ENCODE measurements at regions not wholly inside any gene's neighbourhood (a gene's known extent, or its start where the extent isn't known, plus 50 kb on each side); places are given as distances from the start of the nearest gene placed in this dataset.
A peak's percentile ranks its signal among the peaks of the same experiment; 100 is the strongest.

DNA sequence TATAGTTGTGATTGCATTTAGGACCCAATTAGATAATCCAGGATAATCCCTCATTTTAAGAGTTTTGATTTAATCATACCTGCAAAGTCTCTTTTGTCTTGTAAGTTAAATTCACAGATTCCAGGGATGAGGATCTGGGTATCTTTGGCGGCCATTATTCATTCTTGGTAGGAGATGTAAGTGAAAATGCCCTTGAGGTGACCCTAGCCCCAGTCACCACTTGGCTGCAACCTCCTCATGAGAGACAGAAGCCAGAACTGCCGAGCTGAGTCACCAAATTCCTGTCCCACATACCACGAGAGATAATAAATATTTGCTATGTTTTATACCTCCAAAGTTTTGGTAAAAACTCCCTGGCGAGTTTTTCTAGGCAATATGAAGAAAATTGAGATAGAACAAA lies 389.4 kb downstream of the RFC3 start:
- H3K9me3 Mint-ChIP-seq (ENCODE audit: low read depth), result peaks cover 6% of the 10 kb centered on the region
- DNase-seq (ENCODE audit: low spot score), result no peak
- peaks cover 15% of the 10 kb centered on the region for H3K4me1 Mint-ChIP-seq (ENCODE audit: low read depth)
- no peak overlapping the region for H3K27ac Mint-ChIP-seq (ENCODE audit: unreplicated experiment)
- H3K36me3 Mint-ChIP-seq (ENCODE audit: low read depth), result peaks cover 1% of the 10 kb centered on the region
- no peak overlapping the region for H3K4me3 Mint-ChIP-seq (ENCODE audit: unreplicated experiment)
- TF ChIP-seq, protein P1, sequence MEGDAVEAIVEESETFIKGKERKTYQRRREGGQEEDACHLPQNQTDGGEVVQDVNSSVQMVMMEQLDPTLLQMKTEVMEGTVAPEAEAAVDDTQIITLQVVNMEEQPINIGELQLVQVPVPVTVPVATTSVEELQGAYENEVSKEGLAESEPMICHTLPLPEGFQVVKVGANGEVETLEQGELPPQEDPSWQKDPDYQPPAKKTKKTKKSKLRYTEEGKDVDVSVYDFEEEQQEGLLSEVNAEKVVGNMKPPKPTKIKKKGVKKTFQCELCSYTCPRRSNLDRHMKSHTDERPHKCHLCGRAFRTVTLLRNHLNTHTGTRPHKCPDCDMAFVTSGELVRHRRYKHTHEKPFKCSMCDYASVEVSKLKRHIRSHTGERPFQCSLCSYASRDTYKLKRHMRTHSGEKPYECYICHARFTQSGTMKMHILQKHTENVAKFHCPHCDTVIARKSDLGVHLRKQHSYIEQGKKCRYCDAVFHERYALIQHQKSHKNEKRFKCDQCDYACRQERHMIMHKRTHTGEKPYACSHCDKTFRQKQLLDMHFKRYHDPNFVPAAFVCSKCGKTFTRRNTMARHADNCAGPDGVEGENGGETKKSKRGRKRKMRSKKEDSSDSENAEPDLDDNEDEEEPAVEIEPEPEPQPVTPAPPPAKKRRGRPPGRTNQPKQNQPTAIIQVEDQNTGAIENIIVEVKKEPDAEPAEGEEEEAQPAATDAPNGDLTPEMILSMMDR (IDR thresholded peaks at IDR 0.05), result no peak
- no peaks in the 10 kb centered on the region for H3K27me3 Mint-ChIP-seq (ENCODE audit: low read depth)

DNA sequence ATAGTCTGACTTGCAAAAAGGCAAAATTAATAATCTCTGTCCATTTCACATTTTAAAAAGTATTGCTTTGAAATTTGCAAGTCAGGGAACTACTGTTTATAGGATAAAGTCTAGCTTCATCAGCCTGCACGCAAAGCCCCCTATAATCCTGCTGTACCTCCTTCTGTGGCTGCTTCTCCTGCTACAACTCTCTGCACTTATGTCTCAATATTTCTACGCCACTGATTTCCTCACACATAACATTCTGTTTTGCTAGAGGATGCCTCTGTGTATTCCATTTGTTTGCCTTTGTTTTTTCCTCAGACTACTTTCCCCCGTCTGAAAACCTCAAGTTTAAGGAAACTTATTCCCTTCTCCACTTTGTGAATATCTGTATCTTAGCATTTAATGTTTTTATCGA lies 389.9 kb downstream of the RFC3 start:
- peaks cover 6% of the 10 kb centered on the region for H3K9me3 Mint-ChIP-seq (ENCODE audit: low read depth)
- no peaks in the 10 kb centered on the region for H3K27me3 Mint-ChIP-seq (ENCODE audit: low read depth)
- no peak overlapping the region for H3K4me3 Mint-ChIP-seq (ENCODE audit: unreplicated experiment)
- TF ChIP-seq, protein P1 (IDR thresholded peaks at IDR 0.05), result no peak
- no peak for DNase-seq (ENCODE audit: low spot score)
- H3K4me1 Mint-ChIP-seq (ENCODE audit: low read depth), result peaks cover 12% of the 10 kb centered on the region
- peaks cover 1% of the 10 kb centered on the region for H3K36me3 Mint-ChIP-seq (ENCODE audit: low read depth)
- H3K27ac Mint-ChIP-seq (ENCODE audit: unreplicated experiment), result peak overlapping the region; percentile 10

DNA sequence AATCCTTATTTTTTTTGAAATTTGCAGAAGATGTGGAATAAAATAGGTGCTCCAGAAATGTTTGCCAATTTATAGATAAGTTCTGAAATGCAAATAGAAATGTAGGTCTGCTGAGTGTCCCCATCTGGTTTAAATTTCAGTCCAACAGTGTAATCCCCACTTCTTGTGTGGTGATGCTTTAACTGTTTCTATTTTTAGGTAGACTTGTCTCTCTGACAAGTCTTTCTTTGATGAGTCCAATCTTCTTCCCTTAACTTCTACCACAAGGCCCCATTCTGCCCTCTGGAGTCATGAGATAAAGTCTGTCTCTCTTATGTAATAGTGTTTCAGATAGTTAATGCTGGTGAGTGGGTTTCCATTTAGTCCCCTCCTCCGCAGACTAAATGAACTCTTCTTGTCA lies 390.4 kb downstream of the RFC3 start:
- no peak for DNase-seq (ENCODE audit: low spot score)
- Mint-ChIP-seq H3K27ac (ENCODE audit: unreplicated experiment) (no peak overlapping the region), H3K4me1 (ENCODE audit: low read depth) (peaks cover 12% of the 10 kb centered on the region), H3K9me3 (ENCODE audit: low read depth) (peaks cover 6% of the 10 kb centered on the region), H3K27me3 (ENCODE audit: low read depth) (no peaks in the 10 kb centered on the region), H3K36me3 (ENCODE audit: low read depth) (peaks cover 1% of the 10 kb centered on the region), H3K4me3 (ENCODE audit: unreplicated experiment) (no peak overlapping the region)
- TF ChIP-seq, protein P1 (IDR thresholded peaks at IDR 0.05), result no peak

- Mint-ChIP-seq H3K9me3 (ENCODE audit: low read depth) (peaks cover 6% of the 10 kb centered on the region), H3K36me3 (ENCODE audit: low read depth) (peaks cover 1% of the 10 kb centered on the region), H3K27ac (ENCODE audit: unreplicated experiment) (no peak overlapping the region), H3K27me3 (ENCODE audit: low read depth) (no peaks in the 10 kb centered on the region), H3K4me3 (ENCODE audit: unreplicated experiment) (no peak overlapping the region), H3K4me1 (ENCODE audit: low read depth) (peaks cover 12% of the 10 kb centered on the region)
- TF ChIP-seq, protein P1 (IDR thresholded peaks at IDR 0.05), result no peak
- no peak for DNase-seq (ENCODE audit: low spot score)
Observed at GRCh38 chr13:34210341-34210740, 392.4 kb downstream of the RFC3 start.

DNA sequence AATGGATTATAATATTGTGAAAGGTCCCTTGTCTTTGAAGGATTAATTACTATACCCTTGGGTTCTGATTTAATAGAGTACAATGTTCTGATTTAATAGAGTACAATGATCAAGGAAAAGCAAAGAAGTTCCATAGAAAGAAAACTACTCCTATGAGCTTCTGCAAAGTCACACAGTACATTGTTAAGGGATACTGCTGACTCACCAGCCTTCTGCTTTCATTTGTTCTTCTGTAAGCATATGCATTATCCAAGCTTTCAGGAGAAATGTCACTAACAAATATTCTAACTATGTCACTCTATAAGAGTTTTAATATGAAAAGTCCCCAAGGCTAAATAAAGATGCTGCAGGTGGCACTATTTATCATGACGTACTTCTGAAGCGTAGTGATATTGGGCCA lies 396.7 kb downstream of the RFC3 start:
- TF ChIP-seq, protein P1 (IDR thresholded peaks at IDR 0.05), result no peak
- Mint-ChIP-seq H3K4me3 (ENCODE audit: unreplicated experiment) (no peak overlapping the region), H3K27me3 (ENCODE audit: low read depth) (no peaks in the 10 kb centered on the region), H3K36me3 (ENCODE audit: low read depth) (no peaks in the 10 kb centered on the region), H3K27ac (ENCODE audit: unreplicated experiment) (no peak overlapping the region), H3K9me3 (ENCODE audit: low read depth) (peaks cover 3% of the 10 kb centered on the region), H3K4me1 (ENCODE audit: low read depth) (peaks cover 11% of the 10 kb centered on the region)
- no peak for DNase-seq (ENCODE audit: low spot score)
